ENCODE measurements at regions not wholly inside any gene's neighbourhood (a gene's known extent, or its start where the extent isn't known, plus 50 kb on each side); places are given as distances from the start of the nearest gene placed in this dataset.

DNA sequence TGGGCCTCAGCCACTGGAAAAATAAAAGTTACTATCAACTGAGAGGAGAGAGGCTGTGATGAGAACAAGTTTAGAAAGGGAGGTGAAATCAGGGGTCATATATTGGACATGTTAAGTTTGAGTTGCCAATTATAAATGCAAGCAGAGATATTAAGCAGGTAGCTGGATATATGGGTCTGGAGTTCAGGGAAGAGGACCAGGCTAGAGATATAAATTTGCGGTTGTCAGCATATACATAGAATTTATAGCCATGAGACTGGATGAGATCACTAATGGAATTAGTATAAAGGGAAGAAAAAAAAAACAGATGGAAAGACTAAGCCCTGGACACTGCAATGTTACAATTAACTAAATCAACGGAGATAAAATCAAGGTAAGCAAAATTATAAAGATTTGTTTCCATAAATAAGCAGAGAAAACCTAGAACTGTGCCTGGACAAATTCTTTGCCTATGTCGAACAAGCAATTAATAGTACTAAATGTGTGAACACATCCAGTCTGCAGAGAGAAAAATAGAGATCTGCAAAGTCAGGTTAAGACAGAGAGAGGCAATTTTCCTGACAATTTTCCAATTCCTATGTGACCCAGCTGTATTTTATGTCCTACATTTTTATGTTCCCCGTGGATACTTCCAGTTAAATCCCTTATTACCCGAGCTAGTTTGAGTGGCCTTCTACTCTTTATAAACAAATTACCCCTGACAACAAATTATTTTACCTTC, 265.4 kb downstream of the GASK1B start:
- CTCF ChIA-PET: no interaction called here
- Histone ChIP-seq H3K9me3 (no peaks in the 10 kb centered on the region), H3K36me3 (ENCODE audit: control insufficient read depth, insufficient read depth, low read length) (no peaks in the 10 kb centered on the region), H3K4me1 (no peaks in the 10 kb centered on the region), H3K27me3 (replicated peaks; ENCODE audit: control insufficient read depth, insufficient read depth, low read length) (no peaks in the 10 kb centered on the region), H3K4me3 (ENCODE audit: low read depth, low read length) (no peak overlapping the region)
- Mint-ChIP-seq H3K27ac (ENCODE audit: unreplicated experiment) (no peak overlapping the region), H3K9me3 (ENCODE audit: unreplicated experiment) (no peaks in the 10 kb centered on the region), H3K4me1 (ENCODE audit: low read depth, unreplicated experiment) (no peaks in the 10 kb centered on the region), H3K27me3 (ENCODE audit: insufficient read depth, unreplicated experiment) (no peaks in the 10 kb centered on the region), H3K36me3 (ENCODE audit: insufficient read depth, unreplicated experiment) (no peaks in the 10 kb centered on the region), H3K4me3 (ENCODE audit: unreplicated experiment) (no peak overlapping the region)
- TF ChIP-seq, protein P1, sequence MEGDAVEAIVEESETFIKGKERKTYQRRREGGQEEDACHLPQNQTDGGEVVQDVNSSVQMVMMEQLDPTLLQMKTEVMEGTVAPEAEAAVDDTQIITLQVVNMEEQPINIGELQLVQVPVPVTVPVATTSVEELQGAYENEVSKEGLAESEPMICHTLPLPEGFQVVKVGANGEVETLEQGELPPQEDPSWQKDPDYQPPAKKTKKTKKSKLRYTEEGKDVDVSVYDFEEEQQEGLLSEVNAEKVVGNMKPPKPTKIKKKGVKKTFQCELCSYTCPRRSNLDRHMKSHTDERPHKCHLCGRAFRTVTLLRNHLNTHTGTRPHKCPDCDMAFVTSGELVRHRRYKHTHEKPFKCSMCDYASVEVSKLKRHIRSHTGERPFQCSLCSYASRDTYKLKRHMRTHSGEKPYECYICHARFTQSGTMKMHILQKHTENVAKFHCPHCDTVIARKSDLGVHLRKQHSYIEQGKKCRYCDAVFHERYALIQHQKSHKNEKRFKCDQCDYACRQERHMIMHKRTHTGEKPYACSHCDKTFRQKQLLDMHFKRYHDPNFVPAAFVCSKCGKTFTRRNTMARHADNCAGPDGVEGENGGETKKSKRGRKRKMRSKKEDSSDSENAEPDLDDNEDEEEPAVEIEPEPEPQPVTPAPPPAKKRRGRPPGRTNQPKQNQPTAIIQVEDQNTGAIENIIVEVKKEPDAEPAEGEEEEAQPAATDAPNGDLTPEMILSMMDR (IDR thresholded peaks at IDR 0.05; ENCODE audit: insufficient read depth in 1 of 2, low read depth in 1 of 2, low read length in 1 of 2, severe bottlenecking in 1 of 2, unreplicated experiment in 1 of 2): no peak
- intact Hi-C loops (cut with micrococcal nuclease; ENCODE audit: unreplicated experiment): no loop called here
- POLR2A ChIA-PET: no interaction called here
- no TSS peak for BruUV-seq (replicated peaks)
- DNase-seq: no peak

DNA sequence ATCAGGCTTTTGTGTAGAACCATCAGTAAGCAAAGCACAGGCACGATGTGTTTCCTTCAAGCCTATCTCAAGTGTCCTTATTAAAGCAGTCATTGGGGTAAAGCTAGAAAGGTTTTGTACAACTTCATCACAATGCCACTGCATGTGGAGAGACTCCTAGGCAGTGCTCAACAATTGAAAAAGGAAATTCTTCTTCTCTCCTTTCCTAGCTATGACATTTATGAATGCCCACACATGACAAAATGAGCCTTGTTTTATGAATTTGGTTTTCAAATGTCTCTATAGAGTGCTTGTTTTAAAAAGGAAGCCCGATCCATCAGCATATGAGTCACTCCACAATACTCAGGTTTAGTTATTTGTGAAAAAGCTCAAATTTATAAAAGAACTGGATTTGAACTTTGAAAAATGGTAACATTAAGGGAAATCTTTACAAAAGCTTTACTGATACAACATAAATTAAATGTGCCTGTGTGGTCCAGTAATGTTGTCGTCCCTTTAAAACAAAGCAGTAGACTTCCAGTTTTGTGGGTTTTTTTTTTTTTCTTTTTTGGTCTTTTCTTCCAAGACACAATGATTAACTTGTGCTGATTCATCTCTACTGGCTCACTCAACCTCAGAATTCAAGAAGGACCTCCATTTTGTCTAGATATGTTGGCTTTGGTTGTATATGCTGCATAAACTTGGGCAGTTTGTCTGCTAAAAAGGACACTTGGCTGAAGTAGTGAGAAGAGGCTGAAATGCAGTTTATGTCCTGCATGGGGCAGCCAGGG, 273.8 kb downstream of the GASK1B start:
- Mint-ChIP-seq H3K27me3 (ENCODE audit: insufficient read depth, unreplicated experiment) (no peaks in the 10 kb centered on the region), H3K36me3 (ENCODE audit: insufficient read depth, unreplicated experiment) (no peaks in the 10 kb centered on the region), H3K27ac (ENCODE audit: unreplicated experiment) (no peak overlapping the region), H3K9me3 (ENCODE audit: unreplicated experiment) (no peaks in the 10 kb centered on the region), H3K4me3 (ENCODE audit: unreplicated experiment) (no peak overlapping the region), H3K4me1 (ENCODE audit: low read depth, unreplicated experiment) (no peaks in the 10 kb centered on the region)
- CTCF ChIA-PET: no interaction called here
- no peaks in the 10 kb centered on the region for H3K9me3 ChIP-seq
- intact Hi-C loops (cut with micrococcal nuclease; ENCODE audit: unreplicated experiment): no loop called here
- no peak for DNase-seq
- no peak overlapping the region for H3K4me3 ChIP-seq (ENCODE audit: low read depth, low read length)
- H3K27me3 ChIP-seq (replicated peaks; ENCODE audit: control insufficient read depth, insufficient read depth, low read length): no peaks in the 10 kb centered on the region
- no peaks in the 10 kb centered on the region for H3K4me1 ChIP-seq
- TF ChIP-seq, protein P1 (IDR thresholded peaks at IDR 0.05; ENCODE audit: insufficient read depth in 1 of 2, low read depth in 1 of 2, low read length in 1 of 2, severe bottlenecking in 1 of 2, unreplicated experiment in 1 of 2): no peak
- BruUV-seq (replicated peaks): no TSS peak
- no peaks in the 10 kb centered on the region for H3K36me3 ChIP-seq (ENCODE audit: control insufficient read depth, insufficient read depth, low read length)
- POLR2A ChIA-PET: no interaction called here

DNA sequence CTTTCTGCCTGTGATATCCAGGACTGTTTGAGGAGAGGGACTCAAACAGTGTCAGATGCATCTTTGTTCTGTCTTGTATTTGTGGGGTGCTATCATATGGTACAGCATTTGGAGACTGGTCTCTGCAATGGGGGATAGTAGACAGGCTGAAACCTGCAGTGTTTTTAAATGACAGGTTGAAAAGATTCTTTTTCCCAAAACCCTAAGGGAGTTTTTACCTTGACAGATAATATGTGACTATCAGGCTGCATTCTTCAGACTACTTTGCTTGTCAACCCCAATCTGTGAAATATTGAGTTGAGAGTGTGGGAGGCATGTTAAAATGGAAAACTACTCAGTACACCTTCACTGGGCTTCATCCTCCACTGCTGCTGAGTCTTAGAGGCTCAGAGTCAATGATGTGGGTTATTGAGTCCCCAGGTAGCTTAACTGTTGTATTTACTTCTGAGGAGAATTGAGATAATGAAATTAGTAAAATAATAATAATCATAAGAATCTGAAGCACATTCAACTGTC, 274.9 kb downstream of the GASK1B start:
- Mint-ChIP-seq H3K9me3 (ENCODE audit: unreplicated experiment) (no peaks in the 10 kb centered on the region), H3K36me3 (ENCODE audit: insufficient read depth, unreplicated experiment) (no peaks in the 10 kb centered on the region), H3K4me3 (ENCODE audit: unreplicated experiment) (no peak overlapping the region), H3K27ac (ENCODE audit: unreplicated experiment) (no peak overlapping the region), H3K27me3 (ENCODE audit: insufficient read depth, unreplicated experiment) (peaks cover 3% of the 10 kb centered on the region), H3K4me1 (ENCODE audit: low read depth, unreplicated experiment) (no peaks in the 10 kb centered on the region)
- H3K9me3 ChIP-seq: no peaks in the 10 kb centered on the region
- intact Hi-C loops (cut with micrococcal nuclease; ENCODE audit: unreplicated experiment): no loop called here
- H3K27me3 ChIP-seq (replicated peaks; ENCODE audit: control insufficient read depth, insufficient read depth, low read length): no peaks in the 10 kb centered on the region
- TF ChIP-seq, protein P1 (IDR thresholded peaks at IDR 0.05; ENCODE audit: insufficient read depth in 1 of 2, low read depth in 1 of 2, low read length in 1 of 2, severe bottlenecking in 1 of 2, unreplicated experiment in 1 of 2): no peak
- no peak overlapping the region for H3K4me3 ChIP-seq (ENCODE audit: low read depth, low read length)
- no peak for DNase-seq
- BruUV-seq (replicated peaks): no TSS peak
- POLR2A ChIA-PET: no interaction called here
- CTCF ChIA-PET: no interaction called here
- H3K4me1 ChIP-seq: no peaks in the 10 kb centered on the region
- H3K36me3 ChIP-seq (ENCODE audit: control insufficient read depth, insufficient read depth, low read length): no peaks in the 10 kb centered on the region
